ENCODE measurements at regions not wholly inside any gene's neighbourhood (a gene's known extent, or its start where the extent isn't known, plus 50 kb on each side); places are given as distances from the start of the nearest gene placed in this dataset.

GRCh38 chr2:220930271-220931076, 641.6 kb downstream of the EPHA4 start:
- no peaks in the 10 kb centered on the region for H3K36me3 ChIP-seq (ENCODE audit: insufficient read depth, low read length)
- H3K27me3 ChIP-seq (ENCODE audit: insufficient read depth, low read length, poor library complexity, severe bottlenecking): no peaks in the 10 kb centered on the region
- no peaks in the 10 kb centered on the region for H3F3A ChIP-seq (ENCODE audit: low read depth)
- no peaks in the 10 kb centered on the region for H3K4me1 ChIP-seq (ENCODE audit: insufficient read depth, low read length, poor library complexity, severe bottlenecking)
- H3K4me3 ChIP-seq (ENCODE audit: low read length, poor library complexity, severe bottlenecking): no peak overlapping the region
- H3K79me2 ChIP-seq (ENCODE audit: insufficient read depth, low read length): no peaks in the 10 kb centered on the region
- no peak overlapping the region for H3K4me2 ChIP-seq (ENCODE audit: low read depth, low read length, poor library complexity, severe bottlenecking)
- no peaks in the 10 kb centered on the region; the same call in 1 of the 2 replicates for H3K9me3 ChIP-seq (ENCODE audit: insufficient read depth, low read depth, low read length)
- TF ChIP-seq EZH2phosphoT487 (IDR thresholded peaks at IDR 0.05; ENCODE audit: borderline replicate concordance) (no peak), CTCF (conservative IDR thresholded peaks at IDR 0.05; ENCODE audit: low read length) (no peak)
- H4K20me1 ChIP-seq (ENCODE audit: insufficient read depth, low read length, poor library complexity, severe bottlenecking): no peaks in the 10 kb centered on the region
- H3K9ac ChIP-seq (ENCODE audit: low read depth, low read length, poor library complexity, severe bottlenecking): no peak overlapping the region
- H2AFZ ChIP-seq (ENCODE audit: low read length): no peak overlapping the region
- no peaks in the 10 kb centered on the region for H3K9me2 ChIP-seq (replicated peaks; ENCODE audit: low read depth, low read length)

GRCh38 chr2:220931491-220931890, 640.6 kb downstream of the EPHA4 start:
- Histone ChIP-seq H3K4me2 (ENCODE audit: low read depth, low read length, poor library complexity, severe bottlenecking) (no peak overlapping the region), H3K4me3 (ENCODE audit: low read length, poor library complexity, severe bottlenecking) (no peak overlapping the region), H2AFZ (ENCODE audit: low read length) (no peak overlapping the region), H3F3A (ENCODE audit: low read depth) (no peaks in the 10 kb centered on the region), H3K9me2 (replicated peaks; ENCODE audit: low read depth, low read length) (no peaks in the 10 kb centered on the region), H3K79me2 (ENCODE audit: insufficient read depth, low read length) (no peaks in the 10 kb centered on the region), H3K4me1 (ENCODE audit: insufficient read depth, low read length, poor library complexity, severe bottlenecking) (no peaks in the 10 kb centered on the region), H3K9me3 (ENCODE audit: insufficient read depth, low read depth, low read length) (no peaks in the 10 kb centered on the region; the same call in 1 of the 2 replicates), H3K36me3 (ENCODE audit: insufficient read depth, low read length) (no peaks in the 10 kb centered on the region), H4K20me1 (ENCODE audit: insufficient read depth, low read length, poor library complexity, severe bottlenecking) (no peaks in the 10 kb centered on the region), H3K9ac (ENCODE audit: low read depth, low read length, poor library complexity, severe bottlenecking) (no peak overlapping the region), H3K27me3 (ENCODE audit: insufficient read depth, low read length, poor library complexity, severe bottlenecking) (no peaks in the 10 kb centered on the region)
- TF ChIP-seq CTCF (conservative IDR thresholded peaks at IDR 0.05; ENCODE audit: low read length) (no peak), EZH2phosphoT487 (IDR thresholded peaks at IDR 0.05; ENCODE audit: borderline replicate concordance) (no peak)

- H3K9me2 ChIP-seq (replicated peaks; ENCODE audit: low read depth, low read length): no peaks in the 10 kb centered on the region
- no peaks in the 10 kb centered on the region for H3K36me3 ChIP-seq (ENCODE audit: insufficient read depth, low read length)
- no peaks in the 10 kb centered on the region; the same call in 1 of the 2 replicates for H3K9me3 ChIP-seq (ENCODE audit: insufficient read depth, low read depth, low read length)
- no peak overlapping the region for H2AFZ ChIP-seq (ENCODE audit: low read length)
- H3K9ac ChIP-seq (ENCODE audit: low read depth, low read length, poor library complexity, severe bottlenecking): no peak overlapping the region
- no peaks in the 10 kb centered on the region for H3K4me1 ChIP-seq (ENCODE audit: insufficient read depth, low read length, poor library complexity, severe bottlenecking)
- H3K4me2 ChIP-seq (ENCODE audit: low read depth, low read length, poor library complexity, severe bottlenecking): no peak overlapping the region
- no peaks in the 10 kb centered on the region for H4K20me1 ChIP-seq (ENCODE audit: insufficient read depth, low read length, poor library complexity, severe bottlenecking)
- no peaks in the 10 kb centered on the region for H3K27me3 ChIP-seq (ENCODE audit: insufficient read depth, low read length, poor library complexity, severe bottlenecking)
- TF ChIP-seq EZH2phosphoT487 (IDR thresholded peaks at IDR 0.05; ENCODE audit: borderline replicate concordance) (no peak), CTCF (conservative IDR thresholded peaks at IDR 0.05; ENCODE audit: low read length) (no peak)
- H3K4me3 ChIP-seq (ENCODE audit: low read length, poor library complexity, severe bottlenecking): no peak overlapping the region
- no peaks in the 10 kb centered on the region for H3K79me2 ChIP-seq (ENCODE audit: insufficient read depth, low read length)
- no peaks in the 10 kb centered on the region for H3F3A ChIP-seq (ENCODE audit: low read depth)
These were observed 640.1 kb downstream of the EPHA4 start for GRCh38 chr2:220932041-220932440.

Data from Loucy (cell line).